ACHN (cell line): ENCODE measurements at regions not wholly inside any gene's neighbourhood (a gene's known extent, or its start where the extent isn't known, plus 50 kb on each side); places are given as distances from the start of the nearest gene placed in this dataset.

Experiments
- DNase-seq: peaks from one replicate; pipeline ENCODE4 v3.0.0-alpha.2; 2015
- in situ Hi-C: cut with HindIII; loops from 2 replicates; pipeline ENCODE4 v1.10.0; 2017; ENCODE audit warnings: low sequenced_read_pairs, low pct_ligation_motif_present, low pct_unique_long_range_greater_than_20kb

GRCh38 chr19:27679905-27680304 lies 1533.0 kb downstream of the UQCRFS1 start:
- in situ Hi-C loops = no loop called here
- DNase-seq = no peak

GRCh38 chr19:27679399-27679798 lies 1533.6 kb downstream of the UQCRFS1 start:
- in situ Hi-C loops = no loop called here
- DNase-seq = no peak

- DNase-seq = no peak
- in situ Hi-C loops = no loop called here
Observed at GRCh38 chr19:27676877-27677276, 1536.1 kb downstream of the UQCRFS1 start.

GRCh38 chr19:27676334-27676733 lies 1536.6 kb downstream of the UQCRFS1 start:
- in situ Hi-C loops = no loop called here
- DNase-seq = no peak

- in situ Hi-C loops = no loop called here
Observed at GRCh38 chr19:27675771-27676170, 1537.2 kb downstream of the UQCRFS1 start.

GRCh38 chr19:27674701-27675100 lies 1538.2 kb downstream of the UQCRFS1 start:
- no peak for DNase-seq
- in situ Hi-C loops = no loop called here

More at GRCh38 chr19:27675771-27676170, 1537.2 kb downstream of the UQCRFS1 start:
- no peak for DNase-seq

- no peak for DNase-seq
- in situ Hi-C loops = no loop called here
Observed at GRCh38 chr19:27673986-27674385, 1539.0 kb downstream of the UQCRFS1 start.

GRCh38 chr19:27672309-27673047 lies 1540.5 kb downstream of the UQCRFS1 start:
- in situ Hi-C loops = no loop called here
- DNase-seq = no peak

- DNase-seq = no peak
- in situ Hi-C loops = no loop called here
Observed at GRCh38 chr19:27671876-27672275, 1541.1 kb downstream of the UQCRFS1 start.

- in situ Hi-C loops = no loop called here
- no peak for DNase-seq
Observed at GRCh38 chr19:27660428-27660827, 1552.5 kb downstream of the UQCRFS1 start.

- no peak for DNase-seq
Observed at GRCh38 chr19:27657271-27658051, 1555.5 kb downstream of the UQCRFS1 start.

GRCh38 chr19:27654266-27654990 lies 1558.5 kb downstream of the UQCRFS1 start:
- in situ Hi-C loops = no loop called here
- no peak for DNase-seq

More at GRCh38 chr19:27657271-27658051, 1555.5 kb downstream of the UQCRFS1 start:
- in situ Hi-C loops = no loop called here

- in situ Hi-C loops = no loop called here
- no peak for DNase-seq
Observed at GRCh38 chr19:27652796-27653195, 1560.2 kb downstream of the UQCRFS1 start.

- in situ Hi-C loops = no loop called here
- no peak for DNase-seq
Observed at GRCh38 chr19:27652281-27652680, 1560.7 kb downstream of the UQCRFS1 start.

- no peak for DNase-seq
- in situ Hi-C loops = no loop called here
Observed at GRCh38 chr19:27647423-27647822, 1565.5 kb downstream of the UQCRFS1 start.

GRCh38 chr19:27635401-27635800 lies 1577.5 kb downstream of the UQCRFS1 start:
- no peak for DNase-seq
- in situ Hi-C loops = no loop called here

GRCh38 chr19:27618006-27618405 lies 1594.9 kb downstream of the UQCRFS1 start:
- in situ Hi-C loops = no loop called here

GRCh38 chr19:27580906-27581305 lies 1632.0 kb downstream of the UQCRFS1 start:
- in situ Hi-C loops = no loop called here
- no peak for DNase-seq

More at GRCh38 chr19:27618006-27618405, 1594.9 kb downstream of the UQCRFS1 start:
- no peak for DNase-seq
